ENCODE measurements at regions not wholly inside any gene's neighbourhood (a gene's known extent, or its start where the extent isn't known, plus 50 kb on each side); places are given as distances from the start of the nearest gene placed in this dataset.

DNA sequence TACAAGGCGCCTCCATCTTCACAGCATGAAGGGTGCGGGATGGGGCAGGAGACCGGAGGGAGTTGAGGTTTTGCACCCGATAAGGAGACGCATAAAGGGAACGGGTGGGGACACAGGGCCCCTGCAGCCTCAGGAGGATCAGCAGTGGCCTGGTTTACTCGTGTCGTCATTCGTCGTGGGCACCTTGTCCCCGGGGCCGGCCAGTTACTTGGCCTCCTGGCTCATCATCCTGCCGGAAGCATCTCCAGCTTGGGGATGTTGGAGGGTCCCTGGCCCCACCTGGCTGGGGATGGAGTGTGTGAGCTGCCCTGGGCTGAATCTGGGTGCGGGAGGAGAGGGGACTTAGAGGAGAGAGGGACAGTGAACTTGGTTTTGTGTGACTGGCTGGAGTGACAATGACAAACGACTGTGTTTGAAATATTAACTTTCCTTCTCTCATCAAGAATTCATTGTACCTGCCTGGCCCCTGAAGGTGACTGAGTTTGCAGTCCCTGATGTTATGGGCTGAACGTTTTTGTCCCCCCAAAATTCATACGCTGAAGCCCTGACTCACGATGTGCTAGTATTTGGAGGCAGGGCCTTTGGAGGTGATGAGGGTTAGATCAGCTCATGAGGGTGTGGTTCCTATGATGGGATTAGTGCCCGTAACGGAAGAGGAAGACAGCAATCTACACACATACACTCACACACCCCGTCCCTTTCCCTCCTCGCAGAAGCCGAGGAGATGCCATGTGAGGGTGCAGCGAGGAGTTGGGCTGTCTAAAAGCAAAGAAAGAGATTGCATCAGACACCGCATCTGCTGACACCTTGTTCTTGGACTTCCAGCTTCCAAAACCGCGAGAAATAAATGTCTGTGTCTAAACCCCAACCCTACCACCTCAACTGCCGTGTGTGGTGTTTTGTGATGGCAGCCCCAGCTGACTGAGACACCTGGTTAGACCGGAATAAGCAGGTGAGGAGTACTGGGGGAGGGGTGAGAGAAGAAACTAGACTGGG is 65.0 kb upstream of the MAP3K4 start:
- TF ChIP-seq SUZ12 (IDR thresholded peaks at IDR 0.05; ENCODE audit: extremely low read depth, insufficient read depth, insufficient read length) = no peak
- TF ChIP-seq ZNF274 (IDR thresholded peaks at IDR 0.05; ENCODE audit: low read depth, low read length) = no peak
- TF ChIP-seq YY1 (IDR thresholded peaks at IDR 0.05; ENCODE audit: insufficient read depth, insufficient read length) = no peak
